ENCODE measurements at regions not wholly inside any gene's neighbourhood (a gene's known extent, or its start where the extent isn't known, plus 50 kb on each side); places are given as distances from the start of the nearest gene placed in this dataset.

GRCh38 chr1:70902211-70902610 lies 145.4 kb downstream of the PTGER3 start:
- intact Hi-C loops (cut with micrococcal nuclease) = no loop called here
- ATAC-seq (no peak), DNase-seq (no peak)

- no peak for DNase-seq
- no peak for ATAC-seq
- intact Hi-C loops (cut with micrococcal nuclease) = no loop called here
These were observed 140.8 kb downstream of the PTGER3 start for GRCh38 chr1:70906800-70907199.

- intact Hi-C loops (cut with micrococcal nuclease) = no loop called here
- DNase-seq (no peak), ATAC-seq (no peak)
These were observed 139.9 kb downstream of the PTGER3 start for GRCh38 chr1:70907563-70908310.

GRCh38 chr1:70909262-70909822 lies 138.3 kb downstream of the PTGER3 start:
- DNase-seq (no peak), ATAC-seq (no peak)
- intact Hi-C loops (cut with micrococcal nuclease) = no loop called here

DNA sequence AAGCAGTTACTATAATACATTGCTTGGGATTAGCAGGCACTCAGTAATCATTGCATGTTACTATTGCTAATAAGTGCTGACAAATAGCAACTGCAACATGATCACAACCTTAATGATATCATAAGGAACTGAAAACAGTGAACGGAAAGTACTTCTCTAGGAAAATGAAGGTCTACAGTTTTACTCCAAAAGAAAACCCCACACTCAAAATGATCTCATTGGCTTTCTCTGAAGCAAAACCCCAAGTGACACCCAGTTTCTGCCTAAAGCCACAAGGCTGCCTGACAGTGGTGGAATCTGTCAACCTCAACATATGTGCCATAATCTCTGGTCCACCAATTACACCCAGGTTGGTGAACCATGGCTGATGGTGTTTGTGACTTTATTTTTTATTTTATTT lies 137.6 kb downstream of the PTGER3 start:
- ATAC-seq (no peak), DNase-seq (no peak)
- intact Hi-C loops (cut with micrococcal nuclease) = no loop called here

DNA sequence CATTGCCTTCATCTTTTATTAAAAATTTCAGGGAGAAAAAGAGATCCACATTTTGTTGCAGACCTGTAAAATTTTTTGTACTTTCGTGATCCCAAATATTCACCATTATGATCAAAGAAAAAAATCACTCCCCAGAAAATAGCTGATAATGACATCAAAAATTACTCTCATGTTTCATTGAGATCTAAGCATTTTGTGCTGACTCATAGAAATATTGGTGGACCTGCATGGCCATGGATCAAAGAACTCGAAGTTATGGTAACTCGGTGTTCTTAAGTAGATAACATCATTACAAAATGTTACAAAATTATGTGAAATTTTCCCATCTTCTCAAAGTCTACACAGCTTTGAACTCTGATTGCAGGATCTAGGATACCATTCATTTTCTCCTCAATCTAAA lies 135.8 kb downstream of the PTGER3 start:
- DNase-seq = no peak
- ATAC-seq = no peak
- intact Hi-C loops (cut with micrococcal nuclease) = no loop called here

DNA sequence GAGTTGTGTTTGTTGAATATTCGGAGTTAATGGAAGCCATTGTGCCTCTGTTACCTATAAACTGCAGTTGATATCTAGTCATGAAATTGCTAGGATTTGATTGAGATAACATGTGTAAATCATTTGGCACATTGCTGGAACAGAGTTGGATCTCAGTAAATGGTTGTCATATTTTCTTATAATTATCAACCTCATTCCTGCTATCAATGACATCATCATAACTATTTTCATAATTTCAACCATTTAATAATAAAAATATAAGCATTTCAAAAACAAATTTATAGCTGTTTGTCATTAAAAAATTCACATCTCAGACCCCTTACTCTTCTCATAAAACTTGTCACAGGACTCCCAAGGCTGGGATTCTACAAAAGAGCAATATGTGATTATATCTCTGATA lies 133.4 kb downstream of the PTGER3 start:
- intact Hi-C loops (cut with micrococcal nuclease) = no loop called here
- DNase-seq (no peak), ATAC-seq (no peak)

GRCh38 chr1:70915258-70916033 lies 132.2 kb downstream of the PTGER3 start:
- DNase-seq = no peak
- ATAC-seq = no peak
- intact Hi-C loops (cut with micrococcal nuclease) = no loop called here

DNA sequence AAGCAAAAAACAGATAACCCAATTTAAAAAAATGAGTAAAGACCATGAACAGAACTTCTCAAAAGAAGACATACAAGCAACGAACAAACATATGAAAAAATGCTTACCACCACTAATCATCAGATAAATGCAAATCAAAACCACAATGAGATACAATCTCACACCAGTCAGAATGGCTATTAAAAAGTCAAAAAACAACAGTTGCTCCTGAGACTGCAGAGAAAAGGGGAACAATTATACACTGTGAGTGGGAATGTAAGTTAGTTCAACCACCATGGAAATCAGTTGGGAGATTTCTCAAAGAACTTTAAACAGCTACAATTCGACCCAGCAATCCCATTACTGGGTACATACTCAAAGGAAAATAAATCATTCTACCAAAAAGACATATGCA lies 131.6 kb downstream of the PTGER3 start:
- no peak for ATAC-seq
- intact Hi-C loops (cut with micrococcal nuclease) = no loop called here
- DNase-seq = no peak

GRCh38 chr1:70919706-70920323 lies 127.8 kb downstream of the PTGER3 start:
- intact Hi-C loops (cut with micrococcal nuclease) = no loop called here
- ATAC-seq (no peak), DNase-seq (no peak)
